ENCODE measurements at regions not wholly inside any gene's neighbourhood (a gene's known extent, or its start where the extent isn't known, plus 50 kb on each side); places are given as distances from the start of the nearest gene placed in this dataset.

DNA sequence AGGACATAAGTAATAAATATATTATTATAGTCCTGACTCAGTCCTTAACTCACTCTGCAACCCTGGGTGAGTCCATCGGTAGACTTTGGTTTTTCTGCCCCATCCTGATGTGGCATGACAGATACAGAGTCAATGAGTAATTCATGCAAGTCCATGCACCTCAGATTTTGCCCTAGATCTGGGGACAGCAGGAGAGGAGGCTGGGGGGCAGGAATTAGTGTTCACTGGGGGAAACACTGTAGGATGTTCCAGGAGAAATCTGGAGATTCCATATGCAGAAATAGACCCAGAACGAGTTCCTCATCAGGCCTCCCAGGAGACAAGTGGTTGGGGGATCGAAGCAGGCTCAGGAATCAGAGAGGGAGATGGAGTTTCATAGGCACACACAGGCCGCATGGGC is 150.8 kb downstream of the DICER1 start (continued):
- TF ChIP-seq, protein P1, sequence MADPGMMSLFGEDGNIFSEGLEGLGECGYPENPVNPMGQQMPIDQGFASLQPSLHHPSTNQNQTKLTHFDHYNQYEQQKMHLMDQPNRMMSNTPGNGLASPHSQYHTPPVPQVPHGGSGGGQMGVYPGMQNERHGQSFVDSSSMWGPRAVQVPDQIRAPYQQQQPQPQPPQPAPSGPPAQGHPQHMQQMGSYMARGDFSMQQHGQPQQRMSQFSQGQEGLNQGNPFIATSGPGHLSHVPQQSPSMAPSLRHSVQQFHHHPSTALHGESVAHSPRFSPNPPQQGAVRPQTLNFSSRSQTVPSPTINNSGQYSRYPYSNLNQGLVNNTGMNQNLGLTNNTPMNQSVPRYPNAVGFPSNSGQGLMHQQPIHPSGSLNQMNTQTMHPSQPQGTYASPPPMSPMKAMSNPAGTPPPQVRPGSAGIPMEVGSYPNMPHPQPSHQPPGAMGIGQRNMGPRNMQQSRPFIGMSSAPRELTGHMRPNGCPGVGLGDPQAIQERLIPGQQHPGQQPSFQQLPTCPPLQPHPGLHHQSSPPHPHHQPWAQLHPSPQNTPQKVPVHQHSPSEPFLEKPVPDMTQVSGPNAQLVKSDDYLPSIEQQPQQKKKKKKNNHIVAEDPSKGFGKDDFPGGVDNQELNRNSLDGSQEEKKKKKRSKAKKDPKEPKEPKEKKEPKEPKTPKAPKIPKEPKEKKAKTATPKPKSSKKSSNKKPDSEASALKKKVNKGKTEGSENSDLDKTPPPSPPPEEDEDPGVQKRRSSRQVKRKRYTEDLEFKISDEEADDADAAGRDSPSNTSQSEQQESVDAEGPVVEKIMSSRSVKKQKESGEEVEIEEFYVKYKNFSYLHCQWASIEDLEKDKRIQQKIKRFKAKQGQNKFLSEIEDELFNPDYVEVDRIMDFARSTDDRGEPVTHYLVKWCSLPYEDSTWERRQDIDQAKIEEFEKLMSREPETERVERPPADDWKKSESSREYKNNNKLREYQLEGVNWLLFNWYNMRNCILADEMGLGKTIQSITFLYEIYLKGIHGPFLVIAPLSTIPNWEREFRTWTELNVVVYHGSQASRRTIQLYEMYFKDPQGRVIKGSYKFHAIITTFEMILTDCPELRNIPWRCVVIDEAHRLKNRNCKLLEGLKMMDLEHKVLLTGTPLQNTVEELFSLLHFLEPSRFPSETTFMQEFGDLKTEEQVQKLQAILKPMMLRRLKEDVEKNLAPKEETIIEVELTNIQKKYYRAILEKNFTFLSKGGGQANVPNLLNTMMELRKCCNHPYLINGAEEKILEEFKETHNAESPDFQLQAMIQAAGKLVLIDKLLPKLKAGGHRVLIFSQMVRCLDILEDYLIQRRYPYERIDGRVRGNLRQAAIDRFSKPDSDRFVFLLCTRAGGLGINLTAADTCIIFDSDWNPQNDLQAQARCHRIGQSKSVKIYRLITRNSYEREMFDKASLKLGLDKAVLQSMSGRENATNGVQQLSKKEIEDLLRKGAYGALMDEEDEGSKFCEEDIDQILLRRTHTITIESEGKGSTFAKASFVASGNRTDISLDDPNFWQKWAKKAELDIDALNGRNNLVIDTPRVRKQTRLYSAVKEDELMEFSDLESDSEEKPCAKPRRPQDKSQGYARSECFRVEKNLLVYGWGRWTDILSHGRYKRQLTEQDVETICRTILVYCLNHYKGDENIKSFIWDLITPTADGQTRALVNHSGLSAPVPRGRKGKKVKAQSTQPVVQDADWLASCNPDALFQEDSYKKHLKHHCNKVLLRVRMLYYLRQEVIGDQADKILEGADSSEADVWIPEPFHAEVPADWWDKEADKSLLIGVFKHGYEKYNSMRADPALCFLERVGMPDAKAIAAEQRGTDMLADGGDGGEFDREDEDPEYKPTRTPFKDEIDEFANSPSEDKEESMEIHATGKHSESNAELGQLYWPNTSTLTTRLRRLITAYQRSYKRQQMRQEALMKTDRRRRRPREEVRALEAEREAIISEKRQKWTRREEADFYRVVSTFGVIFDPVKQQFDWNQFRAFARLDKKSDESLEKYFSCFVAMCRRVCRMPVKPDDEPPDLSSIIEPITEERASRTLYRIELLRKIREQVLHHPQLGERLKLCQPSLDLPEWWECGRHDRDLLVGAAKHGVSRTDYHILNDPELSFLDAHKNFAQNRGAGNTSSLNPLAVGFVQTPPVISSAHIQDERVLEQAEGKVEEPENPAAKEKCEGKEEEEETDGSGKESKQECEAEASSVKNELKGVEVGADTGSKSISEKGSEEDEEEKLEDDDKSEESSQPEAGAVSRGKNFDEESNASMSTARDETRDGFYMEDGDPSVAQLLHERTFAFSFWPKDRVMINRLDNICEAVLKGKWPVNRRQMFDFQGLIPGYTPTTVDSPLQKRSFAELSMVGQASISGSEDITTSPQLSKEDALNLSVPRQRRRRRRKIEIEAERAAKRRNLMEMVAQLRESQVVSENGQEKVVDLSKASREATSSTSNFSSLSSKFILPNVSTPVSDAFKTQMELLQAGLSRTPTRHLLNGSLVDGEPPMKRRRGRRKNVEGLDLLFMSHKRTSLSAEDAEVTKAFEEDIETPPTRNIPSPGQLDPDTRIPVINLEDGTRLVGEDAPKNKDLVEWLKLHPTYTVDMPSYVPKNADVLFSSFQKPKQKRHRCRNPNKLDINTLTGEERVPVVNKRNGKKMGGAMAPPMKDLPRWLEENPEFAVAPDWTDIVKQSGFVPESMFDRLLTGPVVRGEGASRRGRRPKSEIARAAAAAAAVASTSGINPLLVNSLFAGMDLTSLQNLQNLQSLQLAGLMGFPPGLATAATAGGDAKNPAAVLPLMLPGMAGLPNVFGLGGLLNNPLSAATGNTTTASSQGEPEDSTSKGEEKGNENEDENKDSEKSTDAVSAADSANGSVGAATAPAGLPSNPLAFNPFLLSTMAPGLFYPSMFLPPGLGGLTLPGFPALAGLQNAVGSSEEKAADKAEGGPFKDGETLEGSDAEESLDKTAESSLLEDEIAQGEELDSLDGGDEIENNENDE (IDR thresholded peaks at IDR 0.05; ENCODE audit: insufficient replicate concordance, low read length) = no peak
- no peak for TF ChIP-seq NANOG (IDR thresholded peaks at IDR 0.05; ENCODE audit: insufficient read depth, low read depth, low read length, poor library complexity, severe bottlenecking)
- no peak for TF ChIP-seq SP1 (IDR thresholded peaks at IDR 0.05; ENCODE audit: low read depth, low read length)
- no peak for TF ChIP-seq KDM4A (IDR thresholded peaks at IDR 0.05; ENCODE audit: low read depth, low read length, severe bottlenecking)
- TF ChIP-seq RXRA (IDR thresholded peaks at IDR 0.05; ENCODE audit: insufficient read depth, low read depth, low read length) = no peak
- no peak for TF ChIP-seq SP4 (IDR thresholded peaks at IDR 0.05; ENCODE audit: low read length)
- TF ChIP-seq, protein P2, sequence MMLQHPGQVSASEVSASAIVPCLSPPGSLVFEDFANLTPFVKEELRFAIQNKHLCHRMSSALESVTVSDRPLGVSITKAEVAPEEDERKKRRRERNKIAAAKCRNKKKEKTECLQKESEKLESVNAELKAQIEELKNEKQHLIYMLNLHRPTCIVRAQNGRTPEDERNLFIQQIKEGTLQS (IDR thresholded peaks at IDR 0.05; ENCODE audit: insufficient read depth, low read depth, low read length) = no peak

Data from H1 (cell line).